NCI-H82 (cell line): ENCODE measurements at regions not wholly inside any gene's neighbourhood (a gene's known extent, or its start where the extent isn't known, plus 50 kb on each side); places are given as distances from the start of the nearest gene placed in this dataset.

Experiments used
- DNase-seq: peaks from one replicate; lab custom pipeline; 2025; lab: John Stamatoyannopoulos, UW

- peak; percentile 70 for DNase-seq
Measured at GRCh38 chr12:39047539-39048262, 142.3 kb upstream of the CPNE8 start.

- DNase-seq = no peak
Measured at GRCh38 chr12:39044754-39045153, 139.4 kb upstream of the CPNE8 start.

GRCh38 chr12:39043424-39043822 lies 138.0 kb upstream of the CPNE8 start:
- peak; percentile 90 for DNase-seq

- DNase-seq = no peak
Measured at GRCh38 chr12:39040275-39040674, 134.9 kb upstream of the CPNE8 start.

- DNase-seq = peak; percentile 58
Measured at GRCh38 chr12:39037115-39037514, 131.7 kb upstream of the CPNE8 start.

- no peak for DNase-seq
Measured at GRCh38 chr12:39036105-39036504, 130.7 kb upstream of the CPNE8 start.

- DNase-seq = peak; percentile 8
Measured at GRCh38 chr12:39033782-39034181, 128.4 kb upstream of the CPNE8 start.

- DNase-seq = no peak
Measured at GRCh38 chr12:39032448-39032847, 127.1 kb upstream of the CPNE8 start.

- no peak for DNase-seq
Measured at GRCh38 chr12:39032034-39032433, 126.6 kb upstream of the CPNE8 start.

- no peak for DNase-seq
Measured at GRCh38 chr12:39028382-39028781, 123.0 kb upstream of the CPNE8 start.

GRCh38 chr12:39012870-39013269 lies 107.5 kb upstream of the CPNE8 start:
- DNase-seq = no peak

- no peak for DNase-seq
Measured at GRCh38 chr12:39011166-39011565, 105.8 kb upstream of the CPNE8 start.

- DNase-seq = no peak
Measured at GRCh38 chr12:39010406-39010805, 105.0 kb upstream of the CPNE8 start.

GRCh38 chr12:39007619-39008018 lies 102.2 kb upstream of the CPNE8 start:
- DNase-seq = no peak

GRCh38 chr12:39006286-39006685 lies 100.9 kb upstream of the CPNE8 start:
- DNase-seq = no peak

GRCh38 chr12:39005671-39006070 lies 100.3 kb upstream of the CPNE8 start:
- DNase-seq = no peak

- DNase-seq = peak; percentile 46
Measured at GRCh38 chr12:39003541-39004155, 98.3 kb upstream of the CPNE8 start.

GRCh38 chr12:39000370-39000769 lies 95.0 kb upstream of the CPNE8 start:
- no peak for DNase-seq

GRCh38 chr12:38998887-38999482 lies 93.6 kb upstream of the CPNE8 start:
- peak; percentile 14 for DNase-seq

GRCh38 chr12:38995249-38995648 lies 89.9 kb upstream of the CPNE8 start:
- no peak for DNase-seq

GRCh38 chr12:38985961-38986360 lies 80.6 kb upstream of the CPNE8 start:
- no peak for DNase-seq

GRCh38 chr12:38984388-38984787 lies 79.0 kb upstream of the CPNE8 start:
- DNase-seq = no peak

- no peak for DNase-seq
Measured at GRCh38 chr12:38983117-38983571, 77.8 kb upstream of the CPNE8 start.
